ENCODE measurements at regions not wholly inside any gene's neighbourhood (a gene's known extent, or its start where the extent isn't known, plus 50 kb on each side); places are given as distances from the start of the nearest gene placed in this dataset.

DNA sequence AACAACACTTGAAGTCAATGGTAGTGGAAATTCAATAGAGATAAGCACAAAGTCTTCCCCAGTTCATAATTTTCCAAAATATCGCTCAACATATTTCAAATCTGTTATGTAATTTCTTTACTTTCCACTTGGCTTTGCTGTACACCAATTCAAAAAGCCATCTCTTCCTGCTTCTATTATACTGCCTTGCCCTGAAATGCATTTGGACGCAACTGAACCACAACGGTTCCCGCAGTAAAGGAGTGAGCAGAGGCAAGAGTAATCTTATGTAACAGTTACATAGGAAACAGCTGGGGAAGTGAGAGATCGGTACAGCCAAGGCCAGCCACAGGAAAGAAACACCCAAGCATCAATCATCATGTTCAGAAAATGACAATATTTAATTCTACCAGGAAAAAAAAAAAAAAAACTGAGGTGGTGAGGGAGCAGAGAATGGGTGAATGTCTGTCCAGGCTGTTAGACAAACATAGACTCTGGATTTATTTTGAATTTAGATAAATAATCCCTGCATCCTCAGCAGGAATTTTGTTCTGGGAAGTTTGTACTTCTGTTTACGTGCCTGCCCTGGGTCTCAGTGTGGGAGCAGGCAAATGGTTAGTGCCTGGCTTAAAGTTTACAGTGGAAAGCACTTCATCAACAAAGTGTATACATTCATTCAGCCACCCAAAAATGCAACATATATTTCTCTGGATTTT is 392.2 kb downstream of the ETS1 start:
- no peak for DNase-seq (ENCODE audit: low spot score)

- no peak for DNase-seq (ENCODE audit: low spot score)
These were observed 393.1 kb downstream of the ETS1 start for GRCh38 chr11:128194216-128194615.

- no peak for DNase-seq (ENCODE audit: low spot score)
These were observed 393.7 kb downstream of the ETS1 start for GRCh38 chr11:128193615-128194014.

DNA sequence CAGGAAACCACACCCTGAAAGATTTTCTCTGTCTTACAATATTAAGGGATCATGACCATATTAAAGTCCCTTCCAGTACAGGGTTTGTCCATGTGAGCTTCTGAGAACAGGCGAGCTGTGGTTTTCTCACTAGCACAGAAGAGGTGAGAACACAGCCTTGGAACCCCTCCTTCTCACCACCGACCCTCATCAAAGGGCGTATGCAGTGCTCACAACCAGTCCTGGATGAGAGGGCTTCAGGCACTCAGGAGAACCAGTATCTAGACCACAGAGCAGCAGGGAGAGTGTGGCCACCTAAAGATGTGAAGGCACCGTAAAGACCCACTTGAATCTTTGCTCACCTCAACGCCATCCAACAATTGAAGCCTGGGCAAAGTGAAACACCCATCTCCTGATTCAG is 397.0 kb downstream of the ETS1 start:
- DNase-seq (ENCODE audit: low spot score): no peak

DNA sequence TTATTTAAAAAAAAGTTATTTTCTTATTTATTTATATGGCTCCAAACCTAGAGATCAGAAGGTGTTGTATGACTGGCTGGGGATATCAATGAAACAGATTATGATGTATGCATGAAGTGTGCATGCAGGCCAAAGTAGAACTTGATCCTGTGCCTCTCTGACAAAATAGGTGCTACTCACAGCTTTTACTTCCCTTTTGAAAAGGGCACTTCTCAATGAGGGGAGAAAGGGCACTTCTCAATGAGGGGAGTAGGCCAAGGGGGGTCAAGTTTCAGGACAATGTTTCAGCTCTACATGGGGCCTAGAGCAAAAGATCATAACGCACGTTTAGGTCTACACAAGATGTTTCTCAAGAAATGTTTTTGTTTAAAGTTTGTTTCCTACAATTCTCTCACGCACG is 397.5 kb downstream of the ETS1 start:
- DNase-seq (ENCODE audit: low spot score): no peak

DNA sequence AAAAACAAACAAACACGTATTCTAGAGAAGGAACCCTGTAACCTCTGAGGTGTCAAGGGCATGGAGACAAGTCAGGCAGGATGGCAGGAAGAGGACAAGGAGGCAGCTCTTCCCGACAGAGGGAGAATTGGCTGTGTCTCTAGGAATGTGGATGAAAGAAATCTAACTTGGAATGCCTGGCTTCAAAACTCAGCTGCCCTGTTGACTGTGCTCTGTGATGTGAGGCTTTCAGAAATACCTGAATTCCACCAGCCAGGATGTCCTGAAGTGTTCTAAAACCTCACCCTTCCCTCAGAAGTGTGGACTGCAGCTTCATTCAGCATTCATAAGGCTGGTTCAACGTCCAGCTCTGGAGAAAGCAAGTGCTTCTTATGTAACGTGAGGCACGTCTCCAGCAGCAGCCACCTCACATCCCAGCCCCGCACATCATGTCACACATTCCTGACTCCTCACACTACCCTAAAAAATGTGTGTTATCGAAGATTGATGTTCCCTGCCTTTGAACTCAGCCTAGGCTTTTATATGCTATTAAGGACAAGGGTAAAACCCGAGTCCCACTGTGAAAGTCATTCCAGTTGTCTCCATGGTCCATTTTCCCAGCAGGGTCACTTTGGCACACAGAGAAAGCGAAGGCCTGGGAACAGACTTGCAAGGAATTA is 398.9 kb downstream of the ETS1 start:
- DNase-seq (ENCODE audit: low spot score): no peak

DNA sequence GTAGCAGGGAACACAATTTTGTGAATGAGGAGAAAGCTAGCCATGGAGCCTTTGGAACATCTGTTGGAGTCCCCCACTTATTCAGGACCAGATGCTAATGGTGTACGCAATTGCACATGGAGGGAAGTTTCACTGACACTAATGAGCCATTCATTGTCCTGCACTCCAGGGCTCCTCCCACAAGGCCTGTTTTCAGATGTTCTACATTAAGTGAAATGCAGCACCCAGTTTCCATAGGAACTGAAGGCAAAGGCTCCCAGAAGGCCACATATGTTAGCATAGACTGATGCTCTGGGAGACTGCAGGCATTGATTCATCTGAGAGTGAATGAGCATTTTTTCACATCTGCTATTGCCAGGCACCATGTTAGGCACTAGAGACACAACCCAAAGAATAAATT is 399.5 kb downstream of the ETS1 start:
- DNase-seq (ENCODE audit: low spot score): no peak

DNA sequence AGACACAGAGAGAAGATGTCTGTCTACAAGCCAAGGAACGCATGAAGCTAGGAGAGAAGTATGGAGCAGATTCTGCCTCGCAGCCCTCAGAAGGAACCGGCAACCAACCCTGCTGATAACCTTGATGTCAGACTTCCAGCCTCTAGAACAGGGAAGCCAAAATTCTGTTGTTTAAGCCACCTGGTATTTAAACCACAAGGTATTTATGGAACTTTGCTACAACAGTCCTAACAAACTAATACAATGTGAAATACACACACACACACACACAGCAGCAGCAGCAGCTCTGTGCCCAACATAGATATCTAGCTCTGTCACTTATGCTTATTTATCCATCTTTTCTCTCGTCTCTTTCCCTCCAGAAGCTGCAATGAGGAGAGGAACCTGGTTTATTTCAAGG is 400.0 kb downstream of the ETS1 start:
- DNase-seq (ENCODE audit: low spot score): no peak

DNA sequence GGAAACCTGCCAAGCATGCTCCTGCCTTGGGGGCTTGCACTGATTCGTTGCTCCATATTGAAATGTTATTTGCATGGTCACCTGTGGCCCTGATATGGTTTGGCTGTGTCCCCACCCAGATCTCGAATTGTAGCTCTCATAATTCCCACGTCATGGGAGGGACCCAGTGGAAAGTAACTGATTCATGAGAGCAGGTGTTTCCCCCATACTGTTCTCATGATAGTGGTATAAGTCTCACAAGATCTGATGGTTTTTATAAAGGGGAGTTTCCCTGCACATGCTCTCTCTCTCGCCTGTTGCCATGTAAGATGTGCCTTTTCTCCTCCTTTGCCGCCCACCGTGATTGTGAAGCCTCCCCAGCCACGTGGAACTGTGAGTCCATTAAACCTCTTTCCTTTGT is 402.4 kb downstream of the ETS1 start:
- no peak for DNase-seq (ENCODE audit: low spot score)

DNA sequence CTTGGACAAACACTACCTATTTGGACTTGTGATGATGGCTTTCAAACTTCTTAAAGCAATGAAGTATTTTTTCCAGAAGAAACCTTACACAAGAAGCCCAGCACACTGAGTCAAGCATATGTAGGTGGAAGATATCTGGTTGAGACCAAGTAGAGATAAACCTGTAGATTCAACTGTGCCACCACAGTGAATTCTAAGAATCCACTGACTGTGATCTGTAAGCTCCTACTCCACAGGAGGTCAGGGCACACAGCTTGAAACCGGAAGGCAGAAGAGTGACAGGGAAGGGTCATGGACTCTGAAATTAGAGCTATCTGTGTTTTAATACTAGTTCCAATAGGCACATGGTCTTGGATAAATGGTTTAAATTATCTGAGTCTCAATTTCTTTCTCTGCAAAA is 404.5 kb downstream of the ETS1 start:
- DNase-seq (ENCODE audit: low spot score): no peak

DNA sequence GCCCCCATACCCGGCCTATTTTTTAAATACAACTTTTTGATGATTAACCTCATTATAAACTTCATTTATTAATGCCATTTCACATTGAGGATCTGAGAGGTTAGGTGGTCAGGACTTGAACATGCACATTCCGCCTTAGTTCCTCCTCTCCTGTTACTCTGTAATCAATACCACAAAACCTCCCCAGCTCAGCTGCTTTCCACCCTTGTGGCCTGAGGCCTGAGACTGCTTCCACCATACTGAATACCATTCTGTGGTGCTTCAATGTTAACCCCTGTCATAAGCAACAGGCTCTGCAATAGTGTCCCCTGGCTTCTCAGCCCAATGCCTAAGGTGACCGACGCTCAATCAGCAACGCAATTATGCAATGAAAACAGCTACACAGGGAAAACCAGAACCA is 405.4 kb downstream of the ETS1 start:
- DNase-seq (ENCODE audit: low spot score): no peak

DNA sequence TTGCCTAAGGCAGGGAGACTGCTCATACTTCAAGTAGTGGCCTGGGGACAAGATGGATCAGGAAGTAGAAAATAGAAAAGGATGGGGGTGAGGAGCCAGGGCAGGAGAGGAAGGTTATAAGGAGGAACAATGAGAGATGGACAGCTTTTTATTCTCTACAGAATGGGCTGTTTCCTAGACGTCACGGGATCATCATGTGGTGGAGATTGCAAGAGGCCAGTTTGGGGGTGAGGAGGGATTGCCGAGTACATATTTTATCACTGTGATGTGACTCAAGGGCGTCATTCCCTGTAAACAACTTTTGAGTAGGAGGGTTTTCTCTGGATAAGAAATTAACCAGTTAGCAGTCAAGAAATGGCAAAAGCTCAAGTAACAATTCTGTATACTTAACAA is 406.3 kb downstream of the ETS1 start:
- DNase-seq (ENCODE audit: low spot score): no peak

DNA sequence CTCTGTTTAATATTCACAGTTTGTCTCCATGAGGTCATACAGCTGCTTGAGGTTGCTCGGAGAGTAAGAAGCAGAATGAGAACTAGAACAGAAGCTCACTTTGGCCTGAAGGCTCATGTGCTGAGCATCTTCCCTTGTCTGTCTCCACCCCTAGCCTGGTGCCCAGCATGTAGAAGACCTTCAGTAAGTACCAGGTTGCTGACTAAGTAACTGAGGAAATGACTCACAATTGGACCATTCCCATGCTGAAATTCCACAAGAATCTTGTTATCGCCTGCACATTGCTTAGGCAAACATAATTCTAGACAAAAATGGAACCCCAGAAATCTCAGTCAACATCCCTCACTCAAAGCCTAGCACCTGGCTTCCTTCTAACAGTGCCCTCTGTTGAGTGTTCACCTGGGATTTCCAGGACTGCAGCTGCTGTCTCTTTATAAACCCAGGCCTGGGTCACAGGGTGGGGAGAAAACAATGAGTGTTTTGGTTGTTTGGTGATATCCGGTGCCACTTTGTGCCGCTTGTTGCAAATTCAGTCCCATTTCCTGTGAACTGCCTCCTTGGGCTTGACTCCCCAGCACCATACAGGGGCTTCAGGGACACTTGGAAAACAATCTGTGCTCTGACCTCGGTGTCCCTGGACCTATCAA is 406.8 kb downstream of the ETS1 start:
- DNase-seq (ENCODE audit: low spot score): no peak

DNA sequence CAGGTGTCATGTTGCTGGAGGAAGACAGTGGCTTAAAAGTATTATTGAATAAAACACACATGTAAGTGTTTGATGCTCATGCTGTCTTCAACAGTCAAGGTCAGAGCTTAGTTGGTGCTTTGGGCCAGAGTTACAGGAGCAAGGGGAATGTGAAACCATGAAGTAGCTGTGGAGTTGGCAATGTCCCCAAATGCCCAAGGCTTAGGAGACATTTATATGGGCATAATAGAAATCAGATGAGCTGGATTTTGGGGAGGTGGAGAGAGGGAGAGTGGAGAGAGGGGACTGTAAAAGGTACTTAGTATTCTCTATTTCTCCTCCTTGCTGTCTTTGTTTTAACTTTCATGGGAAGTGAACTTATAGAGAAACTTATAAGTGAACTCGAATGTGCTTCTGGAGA is 407.8 kb downstream of the ETS1 start:
- DNase-seq (ENCODE audit: low spot score): no peak

- no peak for DNase-seq (ENCODE audit: low spot score)
These were observed 408.3 kb downstream of the ETS1 start for GRCh38 chr11:128179039-128179438.

DNA sequence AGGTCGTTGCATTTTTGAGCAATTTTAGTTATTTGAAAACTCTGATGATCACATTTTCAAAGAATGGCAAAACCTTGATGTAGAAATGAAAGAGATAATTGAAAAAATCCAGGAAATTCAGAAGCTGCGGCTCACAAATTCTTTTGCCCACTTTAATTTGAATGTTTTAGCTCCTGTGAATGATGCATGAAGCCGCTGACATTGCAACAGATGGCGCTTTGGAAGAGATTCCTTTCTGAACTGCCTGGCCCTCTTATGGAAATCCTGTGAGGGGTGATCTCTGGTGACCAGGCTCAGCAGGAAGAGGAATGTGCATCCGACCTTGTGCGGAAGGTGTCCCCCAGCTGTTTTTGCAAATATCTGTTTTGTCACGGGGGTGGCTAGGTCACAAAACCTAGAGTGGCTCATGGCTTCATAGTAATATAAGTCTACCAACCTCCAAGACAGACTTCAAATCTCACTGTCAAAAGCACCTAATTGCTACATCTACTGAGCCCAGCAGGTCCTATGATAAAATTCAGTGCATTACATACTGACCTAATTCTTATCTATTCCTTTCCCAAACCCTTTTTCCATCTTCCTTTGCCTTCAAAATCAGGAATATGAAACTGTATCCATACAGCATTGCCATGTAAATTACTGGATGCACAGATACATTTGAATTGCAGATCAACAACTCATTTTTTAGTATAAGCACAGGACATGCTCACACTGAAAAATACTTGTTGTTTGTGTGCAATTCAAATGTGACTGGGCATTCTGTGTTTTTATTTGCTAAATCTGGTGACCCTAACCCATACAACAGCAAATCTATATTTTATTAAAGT is 412.7 kb downstream of the ETS1 start:
- no peak for DNase-seq (ENCODE audit: low spot score)

DNA sequence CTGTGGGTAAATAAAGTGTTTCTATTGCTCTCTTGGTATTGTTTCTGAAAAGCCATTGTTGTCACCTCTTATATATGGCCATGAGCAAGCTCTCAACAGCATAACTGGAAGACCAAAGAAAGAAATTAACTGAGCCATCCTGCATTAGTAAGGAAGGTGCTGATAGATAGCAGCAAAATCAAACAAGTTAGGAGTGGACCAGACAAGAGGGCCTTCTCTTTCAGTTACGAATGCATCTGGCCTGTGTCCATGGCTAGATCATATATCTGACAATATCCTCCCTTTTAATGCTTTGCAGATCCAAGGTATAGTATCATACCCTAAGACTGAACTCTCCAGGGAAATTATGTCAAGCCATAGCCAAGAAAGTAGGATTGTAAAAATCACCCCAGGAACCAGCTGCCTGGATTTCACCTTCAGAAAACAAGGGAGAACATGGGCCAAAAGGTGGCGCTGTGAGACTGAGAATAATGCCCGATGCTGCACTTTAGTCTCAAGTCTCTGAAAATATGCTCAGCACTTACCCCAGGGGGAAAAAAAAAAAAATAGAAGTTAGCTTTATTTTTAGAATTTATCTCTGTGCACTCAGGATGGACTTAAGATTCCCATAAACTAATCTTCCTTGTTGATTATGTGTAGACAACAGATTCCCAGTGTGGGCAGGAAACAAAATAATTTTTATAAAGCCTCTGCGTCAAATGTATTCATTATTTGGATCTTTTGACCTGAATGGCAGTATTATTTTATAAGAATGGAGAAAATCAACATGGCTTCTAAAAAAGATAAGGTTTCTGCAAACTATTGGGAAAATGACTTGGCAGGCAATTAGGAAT is 415.1 kb downstream of the ETS1 start:
- peak; percentile 59 for DNase-seq (ENCODE audit: low spot score)

- DNase-seq (ENCODE audit: low spot score): no peak
These were observed 415.9 kb downstream of the ETS1 start for GRCh38 chr11:128171506-128171905.

DNA sequence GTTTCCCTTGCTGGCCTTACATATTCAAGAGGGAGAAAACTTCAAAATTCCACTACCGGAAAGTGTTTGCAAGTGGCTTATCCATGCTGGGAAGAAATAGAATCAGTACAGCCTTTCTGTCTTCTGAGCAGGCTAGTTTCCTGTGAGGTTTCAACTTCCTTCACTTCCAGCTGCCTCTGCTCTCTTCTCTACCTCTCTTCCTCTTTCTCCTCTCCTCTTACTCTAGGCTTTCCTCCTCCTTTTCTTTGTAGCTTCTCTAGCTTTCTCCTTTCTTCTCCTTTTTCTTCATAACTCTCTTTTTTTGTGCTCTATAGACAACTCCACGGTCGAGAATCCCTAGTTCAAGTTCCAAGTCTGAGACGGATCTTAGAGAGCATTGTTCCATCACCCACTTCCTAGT is 421.8 kb downstream of the ETS1 start:
- no peak for DNase-seq (ENCODE audit: low spot score)

DNA sequence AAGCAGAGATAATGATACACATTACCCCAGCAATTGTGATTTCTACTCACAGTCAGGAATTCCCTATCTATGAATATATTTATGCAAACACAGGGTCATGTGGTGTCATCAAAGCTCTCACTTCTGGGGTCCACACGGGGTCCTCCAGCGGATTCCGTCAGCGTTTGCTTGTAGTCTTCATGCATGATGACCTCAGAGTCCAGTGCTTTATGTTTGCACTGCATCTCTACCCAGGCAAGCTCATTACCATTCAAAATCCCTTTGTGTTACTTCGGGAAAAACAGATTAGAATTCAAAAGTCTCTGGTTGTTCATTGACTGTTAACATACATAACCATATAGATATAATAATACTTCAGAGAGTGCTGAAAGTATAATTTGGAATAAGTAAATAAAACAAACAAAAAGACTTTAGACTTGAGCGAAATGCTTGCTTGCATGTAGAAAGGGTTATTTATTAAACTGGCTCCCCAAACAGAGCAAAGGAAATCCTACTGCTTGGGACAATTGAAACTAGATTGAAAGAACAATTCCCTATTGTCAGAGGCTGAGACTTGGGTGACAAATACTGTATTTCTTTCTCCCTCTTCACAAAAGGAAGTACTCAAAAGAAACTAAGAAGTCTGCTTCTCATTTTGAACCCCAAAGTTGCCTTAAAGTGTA is 423.1 kb downstream of the ETS1 start:
- DNase-seq (ENCODE audit: low spot score): no peak

DNA sequence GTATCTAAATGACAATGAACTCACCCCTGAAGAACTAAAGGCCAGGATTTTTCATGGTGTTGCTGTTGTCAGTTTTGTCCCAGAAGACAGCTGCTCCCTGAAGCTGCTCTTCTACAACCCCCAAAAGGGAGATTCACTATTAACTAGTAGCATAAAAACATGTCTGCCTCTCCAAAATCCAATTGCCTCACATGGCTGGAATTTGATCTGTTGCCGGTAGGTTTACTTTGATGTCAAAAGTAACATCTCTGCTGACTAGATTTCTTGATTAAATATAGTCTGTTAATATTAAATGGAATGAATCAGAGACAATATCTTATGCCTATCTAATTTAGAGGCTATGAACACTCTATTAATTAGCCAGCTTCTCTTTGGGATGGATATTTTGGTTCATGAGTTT is 425.4 kb downstream of the ETS1 start:
- DNase-seq (ENCODE audit: low spot score): no peak
